GM18520 (cell line): ENCODE measurements at regions not wholly inside any gene's neighbourhood (a gene's known extent, or its start where the extent isn't known, plus 50 kb on each side); places are given as distances from the start of the nearest gene placed in this dataset.
A peak's percentile ranks its signal among the peaks of the same experiment; 100 is the strongest.
"Not testable (repeated sequence)": the region's sequence is repeated elsewhere in the genome, so short reads cannot be mapped to it uniquely, and the experiment has no call there.

ENCODE experiments used
- ATAC-seq: cut with Tn5 transposase; IDR thresholded peaks from one replicate; pipeline ENCODE4 v1.9.1; 2021; ENCODE audit not compliant: unreplicated experiment

- ATAC-seq: not testable (repeated sequence)
These were observed 53.1 kb upstream of the TMEM252 start for GRCh38 chr9:68593760-68594159.

- ATAC-seq: no peak
These were observed 55.2 kb upstream of the TMEM252 start for GRCh38 chr9:68595868-68596267.

- no peak for ATAC-seq
These were observed 56.8 kb upstream of the TMEM252 start for GRCh38 chr9:68597362-68597997.

GRCh38 chr9:68599826-68600225, 59.1 kb upstream of the TMEM252 start:
- no peak for ATAC-seq

- no peak for ATAC-seq
These were observed 60.4 kb upstream of the TMEM252 start for GRCh38 chr9:68601081-68601480.

- ATAC-seq: no peak
These were observed 62.7 kb upstream of the TMEM252 start for GRCh38 chr9:68603371-68603770.

GRCh38 chr9:68608763-68609162, 68.1 kb upstream of the TMEM252 start:
- ATAC-seq: no peak

GRCh38 chr9:68609901-68610415, 69.3 kb upstream of the TMEM252 start:
- no peak for ATAC-seq

- no peak for ATAC-seq
These were observed 73.4 kb upstream of the TMEM252 start for GRCh38 chr9:68614121-68614520.

- not testable (repeated sequence) for ATAC-seq
These were observed 76.3 kb upstream of the TMEM252 start for GRCh38 chr9:68617011-68617410.

GRCh38 chr9:68619072-68619471, 78.4 kb upstream of the TMEM252 start:
- no peak for ATAC-seq

GRCh38 chr9:68619636-68620035, 79.0 kb upstream of the TMEM252 start:
- no peak for ATAC-seq

GRCh38 chr9:68625559-68625958, 79.5 kb upstream of the PIP5K1B start:
- no peak for ATAC-seq

GRCh38 chr9:68626526-68626925, 78.5 kb upstream of the PIP5K1B start:
- no peak for ATAC-seq

GRCh38 chr9:68627104-68627503, 77.9 kb upstream of the PIP5K1B start:
- no peak for ATAC-seq

- ATAC-seq: no peak
These were observed 77.4 kb upstream of the PIP5K1B start for GRCh38 chr9:68627594-68627993.

GRCh38 chr9:68629042-68629441, 76.0 kb upstream of the PIP5K1B start:
- no peak for ATAC-seq

GRCh38 chr9:68631811-68632210, 73.2 kb upstream of the PIP5K1B start:
- no peak for ATAC-seq

- no peak for ATAC-seq
These were observed 68.0 kb upstream of the PIP5K1B start for GRCh38 chr9:68637020-68637419.

GRCh38 chr9:68639261-68639660, 65.8 kb upstream of the PIP5K1B start:
- not testable (repeated sequence) for ATAC-seq

GRCh38 chr9:68640421-68641089, 64.5 kb upstream of the PIP5K1B start:
- ATAC-seq: peak; percentile 22
